Keratinocyte (primary cell): ENCODE measurements at regions not wholly inside any gene's neighbourhood (a gene's known extent, or its start where the extent isn't known, plus 50 kb on each side); places are given as distances from the start of the nearest gene placed in this dataset.

Source experiments
- EZH2 ChIP-seq: IDR thresholded peaks from one replicate; pipeline ENCODE4 v1.6.1; 2012; ENCODE audit warnings: inconsistent platforms, mild to moderate bottlenecking, low read length, moderate library complexity
- TF ChIP-seq, protein P1 (sequence below), 3 experiments: IDR thresholded peaks in 1 of 3; conservative IDR thresholded peaks in 1 of 3; optimal IDR thresholded peaks in 1 of 3; 2 replicates in 2 of 3; 3 replicates in 1 of 3; pipeline versions ENCODE3 to v1.5.1; 2011; ENCODE audit warnings: low read length in 3 of 3, mild to moderate bottlenecking in 3 of 3, moderate library complexity in 2 of 3, control low read depth in 1 of 3, inconsistent platforms in 1 of 3; ENCODE audit not compliant: insufficient read depth in 2 of 3; ENCODE audit errors: extremely low read depth in 1 of 3

DNA sequence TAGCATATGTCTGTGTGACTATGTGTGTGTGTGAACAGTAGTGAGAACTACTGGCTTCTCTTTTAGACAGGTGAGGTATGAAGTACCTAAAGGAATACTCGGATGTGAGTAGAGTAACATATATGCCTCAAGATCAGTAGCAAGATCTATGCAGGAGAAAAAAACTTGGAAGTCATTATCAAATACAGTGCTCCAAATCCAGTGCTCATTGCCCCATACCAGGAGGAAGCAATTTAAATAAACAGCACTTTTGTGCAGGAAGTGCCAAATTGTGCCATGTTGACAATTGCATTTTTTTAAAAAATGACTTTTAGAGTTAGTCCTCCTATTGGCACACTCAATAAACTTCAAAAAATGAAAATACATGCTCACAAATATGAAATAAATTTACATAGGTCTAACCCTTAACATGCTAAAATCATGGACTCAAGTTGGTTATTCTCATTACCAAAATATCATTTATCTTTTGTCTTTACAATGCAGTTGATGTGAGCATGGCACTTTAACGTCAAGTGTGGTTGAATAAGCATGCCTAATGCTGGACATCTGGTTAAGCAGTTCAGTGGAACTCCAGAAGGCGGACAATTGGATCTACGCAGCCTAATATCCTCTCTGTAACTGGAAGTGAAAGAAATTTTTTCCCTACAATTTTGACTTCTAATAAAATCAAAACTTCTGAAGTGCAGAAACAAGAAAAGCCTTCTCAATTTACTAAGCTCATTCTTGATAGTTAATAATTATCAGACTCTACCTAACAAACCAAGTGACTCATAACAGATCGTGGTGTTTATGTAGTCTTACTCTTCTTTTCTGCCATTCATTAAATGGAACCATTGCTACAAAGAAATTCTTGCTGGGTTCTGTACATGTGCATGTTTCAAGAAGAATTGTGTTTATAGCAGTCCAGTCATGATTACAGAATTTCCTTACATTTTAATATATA is 195.2 kb downstream of the MDFIC start:
- TF ChIP-seq, protein P1, sequence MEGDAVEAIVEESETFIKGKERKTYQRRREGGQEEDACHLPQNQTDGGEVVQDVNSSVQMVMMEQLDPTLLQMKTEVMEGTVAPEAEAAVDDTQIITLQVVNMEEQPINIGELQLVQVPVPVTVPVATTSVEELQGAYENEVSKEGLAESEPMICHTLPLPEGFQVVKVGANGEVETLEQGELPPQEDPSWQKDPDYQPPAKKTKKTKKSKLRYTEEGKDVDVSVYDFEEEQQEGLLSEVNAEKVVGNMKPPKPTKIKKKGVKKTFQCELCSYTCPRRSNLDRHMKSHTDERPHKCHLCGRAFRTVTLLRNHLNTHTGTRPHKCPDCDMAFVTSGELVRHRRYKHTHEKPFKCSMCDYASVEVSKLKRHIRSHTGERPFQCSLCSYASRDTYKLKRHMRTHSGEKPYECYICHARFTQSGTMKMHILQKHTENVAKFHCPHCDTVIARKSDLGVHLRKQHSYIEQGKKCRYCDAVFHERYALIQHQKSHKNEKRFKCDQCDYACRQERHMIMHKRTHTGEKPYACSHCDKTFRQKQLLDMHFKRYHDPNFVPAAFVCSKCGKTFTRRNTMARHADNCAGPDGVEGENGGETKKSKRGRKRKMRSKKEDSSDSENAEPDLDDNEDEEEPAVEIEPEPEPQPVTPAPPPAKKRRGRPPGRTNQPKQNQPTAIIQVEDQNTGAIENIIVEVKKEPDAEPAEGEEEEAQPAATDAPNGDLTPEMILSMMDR (optimal IDR thresholded peaks at IDR 0.05 in 1 of 3, IDR thresholded peaks at IDR 0.05 in 1 of 3, conservative IDR thresholded peaks at IDR 0.05 in 1 of 3; ENCODE audit: extremely low read depth in 1 of 3, insufficient read depth in 2 of 3, low read length in 3 of 3): no peak
- TF ChIP-seq EZH2: no peak
